Stimulated activated CD4-positive, alpha-beta T cell treated with anti-CD3 and anti-CD28 coated beads, Interleukin-4, amount 100 ng/mL, for 24 hours (primary cell): ENCODE measurements at regions not wholly inside any gene's neighbourhood (a gene's known extent, or its start where the extent isn't known, plus 50 kb on each side); places are given as distances from the start of the nearest gene placed in this dataset.

ENCODE experiments used
- DNase-seq: peaks from one replicate; pipeline ENCODE4 v3.0.0-alpha.2; 2020

GRCh38 chr1:43065191-43065590 lies 106.5 kb upstream of the SLC2A1 start:
- no peak for DNase-seq

GRCh38 chr1:43063394-43064219 lies 104.9 kb upstream of the SLC2A1 start:
- DNase-seq: no peak

DNA sequence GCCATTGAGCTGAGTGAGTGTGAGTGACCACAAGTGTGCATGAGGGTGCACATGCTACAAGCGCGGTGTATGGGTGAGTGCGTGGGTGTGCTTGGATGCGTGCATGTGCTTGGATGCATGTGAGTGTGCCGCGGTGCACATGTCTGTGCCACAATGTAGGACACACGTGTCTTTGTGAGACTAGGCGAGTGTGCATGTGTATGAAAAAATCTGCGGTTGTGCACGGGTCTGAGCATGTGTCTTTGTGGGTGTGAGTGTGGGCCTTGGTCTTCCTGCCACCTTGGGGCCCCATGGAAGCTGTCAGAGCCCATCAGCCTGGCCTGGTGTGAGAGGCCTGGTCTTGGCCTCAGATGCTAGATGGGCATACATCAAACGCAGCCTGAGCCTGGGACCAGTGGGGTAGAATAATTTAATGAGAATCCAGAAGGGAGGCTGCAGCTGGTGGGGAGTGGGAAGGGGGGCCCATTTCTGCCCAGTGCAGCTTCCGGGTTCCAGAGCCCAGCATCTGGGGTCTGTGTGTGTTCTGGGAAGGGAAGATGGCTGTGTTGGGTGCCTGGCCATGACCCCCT lies 103.9 kb upstream of the SLC2A1 start:
- no peak for DNase-seq

DNA sequence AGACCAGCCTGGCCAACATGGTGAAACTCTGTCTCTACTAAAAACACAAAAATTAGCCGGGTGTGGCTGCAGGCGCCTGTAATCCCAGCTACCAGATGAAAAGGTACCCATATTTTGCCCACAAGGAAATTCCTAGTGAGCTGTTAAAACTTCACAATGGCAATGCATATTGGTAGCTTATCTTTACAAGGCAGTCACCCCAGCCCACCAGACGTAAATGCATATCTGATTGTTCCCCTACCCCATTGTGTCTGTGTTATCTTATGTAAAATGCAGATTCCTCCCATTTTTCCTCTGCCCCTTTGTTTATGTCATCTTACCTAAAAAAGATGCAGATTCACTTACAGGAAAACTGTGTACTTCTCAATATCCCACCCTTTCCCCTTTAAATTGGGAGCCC lies 103.1 kb upstream of the SLC2A1 start:
- DNase-seq: no peak

DNA sequence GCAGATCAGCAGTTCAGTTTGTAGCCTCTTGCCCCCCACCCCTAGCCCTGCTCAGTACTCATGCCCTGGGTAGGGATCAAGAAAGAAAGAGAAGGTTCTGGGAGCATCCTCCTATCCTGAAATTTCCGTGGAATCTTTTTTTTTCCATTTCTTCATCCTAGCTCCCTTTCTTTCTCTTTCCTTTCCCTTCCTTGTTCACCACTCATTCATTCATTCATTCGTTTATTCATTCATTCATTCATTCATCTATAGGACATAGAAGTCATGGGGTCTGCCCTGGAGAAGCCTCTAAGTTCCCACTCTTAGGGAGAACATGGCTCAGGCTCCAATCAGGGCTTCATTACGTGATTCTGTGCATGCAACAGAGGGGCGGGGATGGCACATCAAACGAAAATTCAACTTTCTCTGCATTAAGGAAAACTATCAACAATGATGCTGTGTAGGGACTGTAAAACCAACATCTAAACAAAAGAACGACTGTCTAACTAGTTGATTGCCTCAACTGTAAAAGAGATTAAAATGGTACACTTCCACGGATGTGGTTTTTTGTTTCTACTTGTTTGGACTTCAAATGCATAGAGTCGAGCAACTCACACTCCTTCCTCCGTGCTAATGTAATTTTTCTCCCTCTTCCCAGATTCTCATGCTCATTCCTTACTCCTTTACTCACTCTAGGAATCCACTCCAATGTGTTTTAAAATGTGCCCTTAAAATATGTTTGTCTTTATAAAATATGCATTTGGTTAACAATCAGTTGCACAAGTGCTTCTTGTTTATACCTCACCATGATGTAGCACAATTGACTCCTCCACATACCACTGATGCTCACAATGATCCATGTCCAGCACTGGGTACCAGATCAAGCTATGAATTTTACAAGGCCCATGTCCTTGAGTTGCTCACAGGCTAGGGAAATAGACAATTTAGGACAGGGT lies 101.2 kb upstream of the SLC2A1 start:
- DNase-seq: no peak

DNA sequence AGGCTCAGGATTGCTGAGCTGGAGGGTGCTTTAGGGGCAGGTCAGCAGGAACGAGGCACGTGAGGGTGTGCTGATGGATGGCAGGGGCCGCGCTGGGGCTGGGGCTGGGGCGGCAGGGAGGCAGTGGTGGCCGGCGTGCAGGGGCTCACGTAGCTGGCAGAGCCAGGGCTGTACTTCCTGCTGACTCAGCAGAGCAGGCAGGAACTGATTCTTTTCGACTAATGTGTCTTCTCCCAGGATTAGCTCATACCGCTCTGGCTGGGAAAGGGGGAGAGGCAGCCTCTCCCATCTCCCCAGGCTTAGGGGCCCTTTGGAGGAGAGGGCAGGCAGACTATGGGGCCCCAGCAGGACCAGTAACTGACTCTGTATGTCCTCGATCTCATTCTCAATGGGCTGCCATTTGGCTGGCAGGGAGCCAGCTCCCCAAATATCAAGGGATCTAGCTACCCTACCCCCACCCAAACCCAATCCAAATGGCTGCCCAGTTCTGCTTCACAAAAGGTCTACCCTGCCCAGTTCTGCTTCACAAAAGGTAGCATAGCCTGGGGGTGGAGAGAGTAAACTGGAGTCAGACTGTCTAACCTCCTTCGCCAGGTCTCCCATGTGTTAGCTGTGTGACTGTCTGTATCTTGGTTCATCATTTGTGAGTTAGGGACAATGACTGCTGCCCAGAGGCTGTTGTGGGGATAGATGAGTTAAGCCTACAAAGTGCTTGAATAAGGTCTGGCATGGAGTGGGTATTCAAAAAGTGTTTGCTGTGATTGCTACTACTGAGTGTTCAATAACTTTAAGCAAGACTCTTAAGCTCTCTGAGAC lies 100.1 kb upstream of the SLC2A1 start:
- no peak for DNase-seq

GRCh38 chr1:43058056-43058455 lies 99.4 kb upstream of the SLC2A1 start:
- no peak for DNase-seq

GRCh38 chr1:43057567-43057966 lies 98.9 kb upstream of the SLC2A1 start:
- DNase-seq: no peak

- no peak for DNase-seq
These were observed 98.3 kb upstream of the SLC2A1 start for GRCh38 chr1:43056981-43057391.

DNA sequence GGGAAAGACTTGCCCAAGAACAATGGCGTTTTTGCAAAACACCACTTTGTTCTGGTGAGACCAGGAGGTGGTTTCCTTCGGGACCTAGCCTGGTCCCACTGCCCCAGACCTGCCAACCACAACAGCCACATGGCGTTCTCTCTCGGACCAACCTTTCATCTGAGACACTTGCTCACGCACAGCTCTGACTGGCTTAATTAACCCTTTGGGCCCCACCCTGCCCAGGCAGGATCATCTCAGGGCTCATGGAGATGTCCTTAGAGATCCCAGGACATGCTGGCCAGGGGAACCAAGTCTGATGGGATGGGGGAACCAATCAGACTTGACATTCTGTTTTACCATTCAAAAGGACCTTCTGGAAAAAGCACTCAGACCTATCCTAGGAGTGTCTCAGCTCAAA lies 97.8 kb upstream of the SLC2A1 start:
- DNase-seq: no peak

DNA sequence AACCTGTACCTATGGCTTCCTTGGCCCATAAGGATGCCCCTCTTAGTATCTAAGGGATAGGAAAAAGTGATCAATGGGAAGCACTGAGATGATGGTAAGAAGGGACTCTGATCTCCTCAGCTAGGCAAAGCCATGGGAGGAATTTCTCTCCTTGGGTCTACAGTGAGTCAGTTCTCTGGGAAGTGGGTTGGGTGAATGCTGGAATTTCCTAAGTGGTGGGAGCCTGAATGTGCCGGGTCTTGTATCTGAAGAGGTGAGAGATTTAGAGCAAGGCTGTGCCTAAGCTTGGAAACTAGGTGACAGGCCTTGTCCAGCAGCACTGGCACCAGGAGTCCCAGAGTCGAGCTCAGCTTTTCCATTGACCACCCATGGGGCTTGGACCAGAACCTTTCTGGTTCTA lies 96.3 kb upstream of the SLC2A1 start:
- DNase-seq: no peak

DNA sequence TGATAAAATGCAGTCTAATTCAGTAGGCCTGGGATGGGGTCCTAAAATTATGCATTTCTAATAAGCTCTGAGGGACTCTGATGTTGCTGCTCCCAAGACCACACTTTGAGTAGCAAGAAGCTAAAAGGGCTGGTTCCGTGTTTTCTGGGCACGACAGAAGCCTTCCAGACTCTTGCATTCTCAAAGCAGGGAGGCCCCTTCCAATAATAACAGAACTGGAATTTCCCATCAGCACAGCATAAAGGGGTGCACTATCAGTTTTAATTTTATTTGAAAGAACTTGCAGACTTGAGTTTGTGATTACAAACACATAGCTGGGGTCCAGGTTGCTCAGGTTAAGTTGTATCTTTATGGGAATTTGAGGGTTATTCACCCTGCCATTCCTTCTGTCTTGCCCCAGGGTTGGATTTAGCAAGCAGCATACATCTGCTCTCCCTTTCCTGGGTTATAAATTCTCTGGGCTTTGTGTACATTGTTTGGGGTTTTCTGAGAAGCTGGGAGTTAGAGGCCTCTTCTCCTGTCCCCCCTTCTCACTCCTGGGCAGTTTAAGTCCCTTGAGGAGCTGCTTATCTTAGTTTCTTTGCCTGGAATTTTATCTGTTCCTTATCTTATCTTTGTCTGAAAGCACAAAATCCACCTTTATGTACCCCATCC lies 94.2 kb upstream of the SLC2A1 start:
- DNase-seq: no peak

DNA sequence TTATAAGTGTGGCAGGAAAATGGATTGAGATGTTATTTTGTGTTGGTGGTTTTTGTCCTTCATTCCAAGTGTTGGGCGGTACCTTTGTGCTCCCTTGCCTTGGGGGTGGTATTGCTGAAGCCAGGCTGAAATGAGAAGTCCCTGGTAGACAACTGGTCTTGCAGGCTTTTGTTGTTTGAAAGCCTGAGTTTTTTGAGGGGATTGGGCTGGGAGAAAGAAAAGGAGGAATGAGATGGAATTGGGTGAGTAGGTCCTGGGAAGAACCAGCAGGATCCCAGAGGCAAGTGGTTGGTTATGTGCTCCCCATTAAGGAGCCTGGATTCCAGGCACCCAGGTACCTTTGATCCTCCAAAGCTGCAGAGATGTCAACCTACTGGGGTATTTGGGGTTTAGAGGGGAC lies 93.7 kb upstream of the SLC2A1 start:
- DNase-seq: no peak

DNA sequence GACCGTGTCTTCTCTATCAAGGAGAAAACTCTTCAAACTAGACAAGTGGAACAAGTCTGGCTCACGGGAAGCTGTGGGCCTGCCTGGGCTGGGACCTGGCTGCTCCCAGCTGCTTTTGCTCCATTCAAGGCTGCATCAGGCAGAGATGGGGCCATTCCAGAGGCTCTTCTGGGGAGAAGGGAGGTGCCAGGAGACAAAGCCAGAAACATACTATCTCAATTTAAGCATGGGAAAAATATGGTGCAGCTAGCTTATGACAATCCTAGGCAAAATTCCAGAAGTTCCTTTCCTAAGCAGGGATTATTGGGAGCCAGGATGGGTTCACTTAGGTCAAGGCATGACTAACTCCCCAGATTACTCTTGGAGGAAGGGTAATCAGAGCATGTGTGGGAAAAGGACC lies 90.8 kb upstream of the SLC2A1 start:
- no peak for DNase-seq

- DNase-seq: no peak
These were observed 89.9 kb upstream of the SLC2A1 start for GRCh38 chr1:43048601-43049011.

DNA sequence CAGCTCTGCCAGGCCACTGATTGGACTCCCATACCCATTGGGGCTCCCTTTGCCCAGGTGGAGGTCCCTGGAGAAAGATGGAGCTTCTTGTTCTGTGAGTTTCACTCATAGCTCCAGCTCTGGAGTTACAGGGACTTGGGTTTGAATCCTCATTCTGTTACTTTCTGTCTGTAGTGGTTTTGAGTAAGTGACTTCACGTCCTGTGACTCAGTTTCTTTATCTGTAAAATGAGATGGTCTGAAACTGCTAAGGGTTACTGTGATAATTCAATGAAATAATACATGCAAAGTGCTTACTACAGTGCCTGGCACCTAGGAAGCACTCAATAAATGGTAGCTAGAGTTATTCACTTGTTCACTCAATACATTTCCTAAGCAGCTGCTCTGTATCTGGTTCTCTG lies 88.5 kb upstream of the SLC2A1 start:
- DNase-seq: no peak

DNA sequence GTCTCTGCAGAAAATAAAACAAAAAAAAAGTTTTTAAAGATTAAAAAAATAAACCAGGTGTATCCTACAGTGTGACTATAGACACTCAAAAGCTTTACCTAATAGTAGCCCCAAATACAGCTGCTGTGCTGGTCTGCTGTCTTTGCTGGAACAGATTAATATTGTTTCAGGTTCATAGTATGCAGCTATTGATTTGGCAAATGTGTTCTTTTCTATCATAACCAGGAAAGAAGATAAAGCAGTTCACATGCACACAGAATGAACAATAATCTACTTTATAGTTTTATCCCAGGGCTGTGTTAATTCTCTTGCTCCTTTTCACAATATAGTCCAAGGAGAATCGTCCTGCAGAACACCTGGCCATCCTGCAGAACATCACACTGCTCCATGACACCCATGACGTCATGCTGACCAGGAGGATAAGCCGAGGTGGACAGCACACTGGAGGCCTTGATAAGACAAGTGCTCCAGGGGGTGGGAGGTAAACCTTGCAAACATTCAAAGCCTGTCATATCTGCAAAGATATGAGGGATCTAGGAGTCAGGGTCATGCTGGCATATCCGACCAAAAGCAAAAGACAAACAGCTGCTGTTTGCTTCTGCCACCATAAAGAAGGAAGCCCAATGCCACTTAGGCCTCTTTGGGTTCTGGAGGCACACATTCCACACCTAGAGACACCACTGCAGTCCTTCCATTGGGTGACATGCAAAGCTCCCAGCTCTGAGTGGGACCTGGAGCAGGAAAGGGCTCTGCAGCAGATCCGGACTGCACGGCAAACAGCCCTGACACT lies 86.1 kb upstream of the SLC2A1 start:
- DNase-seq: no peak

GRCh38 chr1:43043695-43044094 lies 85.0 kb upstream of the SLC2A1 start:
- no peak for DNase-seq

DNA sequence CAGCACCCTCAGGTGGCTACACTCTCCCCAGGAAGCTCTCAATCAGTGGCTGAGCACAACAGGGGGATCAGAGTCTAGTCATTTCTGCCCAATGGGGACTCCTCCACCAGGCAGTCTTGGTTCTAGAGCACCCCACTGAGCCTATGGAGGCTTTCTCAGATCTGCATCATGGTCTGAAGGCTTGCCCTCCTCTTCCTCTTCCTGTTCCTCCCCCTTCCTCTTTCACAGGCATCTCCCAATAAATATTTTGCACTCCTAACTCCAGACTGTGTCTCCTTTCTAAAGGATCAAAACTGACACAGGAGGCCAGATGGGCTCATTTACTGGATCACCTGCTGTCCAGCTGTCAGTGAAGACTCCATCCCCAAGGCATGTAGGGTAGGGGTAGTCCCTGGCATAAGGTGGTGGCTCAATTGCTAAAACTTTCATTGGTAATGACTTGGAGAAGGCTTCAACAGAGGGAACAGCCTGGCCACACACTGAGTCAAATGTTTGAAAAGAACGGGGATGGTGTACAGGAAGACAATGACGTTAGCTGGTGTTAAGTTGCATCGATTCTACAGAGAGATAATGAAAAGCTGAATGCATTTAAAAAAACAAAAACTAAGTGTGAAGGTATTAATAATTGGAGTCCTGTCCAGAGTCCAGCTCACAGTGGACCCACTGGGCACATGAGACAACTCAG lies 84.2 kb upstream of the SLC2A1 start:
- DNase-seq: no peak

DNA sequence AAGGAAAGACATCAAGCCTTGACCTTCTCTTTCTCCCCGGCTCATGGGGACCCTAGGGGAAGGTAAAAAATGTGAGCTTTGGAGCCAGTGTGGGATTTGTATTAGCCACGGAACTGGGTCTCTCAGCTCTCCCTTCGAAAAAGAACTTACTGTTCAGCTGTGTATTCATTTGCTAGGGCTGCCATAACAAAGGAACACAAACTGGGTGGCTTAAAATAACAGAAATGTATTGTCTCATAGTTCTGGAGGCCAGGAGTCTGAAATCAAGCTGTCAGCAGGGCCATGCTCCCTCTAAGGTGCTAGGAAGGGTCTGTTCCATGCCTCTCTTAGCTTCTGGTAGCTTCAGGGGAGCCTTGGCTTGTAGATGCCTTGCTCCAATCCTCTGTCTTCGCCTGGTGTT lies 83.5 kb upstream of the SLC2A1 start:
- DNase-seq: no peak

GRCh38 chr1:43041591-43041990 lies 82.9 kb upstream of the SLC2A1 start:
- no peak for DNase-seq
